GM18951 (cell line): ENCODE measurements at regions not wholly inside any gene's neighbourhood (a gene's known extent, or its start where the extent isn't known, plus 50 kb on each side); places are given as distances from the start of the nearest gene placed in this dataset.
"Not testable (repeated sequence)": the region's sequence is repeated elsewhere in the genome, so short reads cannot be mapped to it uniquely, and the experiment has no call there.

Experiments used
- POLR2A ChIP-seq: IDR thresholded peaks from 4 replicates; pipeline ENCODE4 v1.6.1; 2011; ENCODE audit warnings: mild to moderate bottlenecking; ENCODE audit not compliant: insufficient read length, insufficient read depth; ENCODE audit errors: extremely low read depth
- in situ Hi-C: fragments of 300-500 bp; cut with MboI; formaldehyde crosslinking; loops from one replicate; pipeline ENCODE4 v1.12.0; 2022; ENCODE audit warnings: low sequenced_read_pairs, mixed read lengths, inconsistent platforms; ENCODE audit not compliant: unreplicated experiment

- TF ChIP-seq POLR2A: no peak
- in situ Hi-C loops: no loop called here
These were observed 950.1 kb downstream of the TRIB2 start for GRCh38 chr2:13666582-13667414.

- in situ Hi-C loops: no loop called here
- no peak for TF ChIP-seq POLR2A
These were observed 950.6 kb downstream of the TRIB2 start for GRCh38 chr2:13667415-13667757.

- in situ Hi-C loops: no loop called here
- no peak for TF ChIP-seq POLR2A
These were observed 952.9 kb downstream of the TRIB2 start for GRCh38 chr2:13669607-13670006.

GRCh38 chr2:13673821-13674220, 957.1 kb downstream of the TRIB2 start:
- in situ Hi-C loops: not testable (repeated sequence)

- TF ChIP-seq POLR2A: no peak
- in situ Hi-C loops: no loop called here
These were observed 956.2 kb upstream of the LRATD1 start for GRCh38 chr2:13676269-13676668.

- TF ChIP-seq POLR2A: no peak
- in situ Hi-C loops: no loop called here
These were observed 950.6 kb upstream of the LRATD1 start for GRCh38 chr2:13681936-13682335.

GRCh38 chr2:13682540-13683272, 949.8 kb upstream of the LRATD1 start:
- no peak for TF ChIP-seq POLR2A
- in situ Hi-C loops: no loop called here

- TF ChIP-seq POLR2A: no peak
These were observed 946.3 kb upstream of the LRATD1 start for GRCh38 chr2:13686262-13686661.

GRCh38 chr2:13694673-13695072, 937.8 kb upstream of the LRATD1 start:
- no peak for TF ChIP-seq POLR2A
- in situ Hi-C loops: no loop called here

More at GRCh38 chr2:13686262-13686661, 946.3 kb upstream of the LRATD1 start:
- in situ Hi-C loops: no loop called here

- in situ Hi-C loops: no loop called here
- no peak for TF ChIP-seq POLR2A
These were observed 935.9 kb upstream of the LRATD1 start for GRCh38 chr2:13696601-13697000.

- no peak for TF ChIP-seq POLR2A
- in situ Hi-C loops: no loop called here
These were observed 933.7 kb upstream of the LRATD1 start for GRCh38 chr2:13698847-13699246.

- in situ Hi-C loops: not testable (repeated sequence)
These were observed 932.6 kb upstream of the LRATD1 start for GRCh38 chr2:13699939-13700338.

- in situ Hi-C loops: no loop called here
- no peak for TF ChIP-seq POLR2A
These were observed 921.4 kb upstream of the LRATD1 start for GRCh38 chr2:13711154-13711553.

- in situ Hi-C loops: no loop called here
- TF ChIP-seq POLR2A: no peak
These were observed 918.1 kb upstream of the LRATD1 start for GRCh38 chr2:13714466-13714865.
